ENCODE measurements at regions not wholly inside any gene's neighbourhood (a gene's known extent, or its start where the extent isn't known, plus 50 kb on each side); places are given as distances from the start of the nearest gene placed in this dataset.

GRCh38 chrX:35590210-35590609, 207.9 kb upstream of the MAGEB16 start:
- TF ChIP-seq TAF1 (IDR thresholded peaks at IDR 0.05; ENCODE audit: low read depth) (no peak), CTCF (IDR thresholded peaks at IDR 0.05; ENCODE audit: poor library complexity, severe bottlenecking) (no peak), RAD21 (conservative IDR thresholded peaks at IDR 0.05) (no peak)

All from neural cell (in vitro differentiated cells).